Neuronal stem cell (in vitro differentiated cells): ENCODE measurements at regions not wholly inside any gene's neighbourhood (a gene's known extent, or its start where the extent isn't known, plus 50 kb on each side); places are given as distances from the start of the nearest gene placed in this dataset.

ENCODE experiments used
- DNase-seq: peaks from one replicate; pipeline ENCODE4 v3.0.0-alpha.2; 2013; ENCODE audit warnings: low spot score
- H2AFZ ChIP-seq: one replicate; pipeline ENCODE4 v1.6.1; 2013; ENCODE audit warnings: mild to moderate bottlenecking, low read length, inconsistent platforms
- H2AK5ac ChIP-seq: 2 replicates; pipeline ENCODE4 v1.6.1; 2013; ENCODE audit warnings: low read depth, mild to moderate bottlenecking, inconsistent platforms, low read length, moderate library complexity, mixed read lengths
- H2BK120ac ChIP-seq: 2 replicates; pipeline ENCODE4 v1.6.1; 2013; ENCODE audit warnings: low read depth, mild to moderate bottlenecking, inconsistent platforms, low read length, moderate library complexity, mixed read lengths
- H2BK12ac ChIP-seq: one replicate; pipeline ENCODE4 v1.6.1; 2013; ENCODE audit warnings: low read length, inconsistent platforms
- H2BK15ac ChIP-seq: 2 replicates; pipeline ENCODE4 v1.6.1; 2013; ENCODE audit warnings: mild to moderate bottlenecking, low read length, inconsistent platforms, mixed read lengths
- H2BK5ac ChIP-seq: one replicate; pipeline ENCODE4 v1.6.1; 2013; ENCODE audit warnings: inconsistent platforms, mild to moderate bottlenecking, low read length, moderate library complexity
- H3K14ac ChIP-seq: one replicate; pipeline ENCODE4 v1.6.1; 2013; ENCODE audit warnings: low read length, inconsistent platforms
- H3K18ac ChIP-seq: 2 replicates; pipeline ENCODE4 v1.6.1; 2013; ENCODE audit warnings: low read length, inconsistent platforms
- H3K23ac ChIP-seq: 2 replicates; pipeline ENCODE4 v1.6.1; 2013; ENCODE audit warnings: low read depth, mild to moderate bottlenecking, mixed read lengths, low read length, inconsistent platforms; ENCODE audit not compliant: poor library complexity
- H3K27ac ChIP-seq: replicated peaks from 3 replicates; pipeline ENCODE4 v1.5.1; 2013; ENCODE audit warnings: low read length, inconsistent platforms
- H3K27me3 ChIP-seq, 3 experiments: 2 replicates each; pipeline ENCODE4 v1.6.1; 2013; ENCODE audit warnings: low read length in 3 of 3, mild to moderate bottlenecking in 2 of 3, inconsistent platforms in 1 of 3, low read depth in 1 of 3, mixed read lengths in 1 of 3, moderate library complexity in 1 of 3; ENCODE audit not compliant: control insufficient read depth in 3 of 3, insufficient read depth in 3 of 3
- H3K36me3 ChIP-seq, 2 donors: replicated peaks in 1 of 2; 2 replicates each; pipeline ENCODE4 v1.6.1; 2013; ENCODE audit warnings: low read length in 2 of 2; ENCODE audit not compliant: control insufficient read depth in 2 of 2, insufficient read depth in 2 of 2
- H3K4ac ChIP-seq: 2 replicates; pipeline ENCODE4 v1.6.1; 2013; ENCODE audit warnings: inconsistent platforms, mild to moderate bottlenecking, low read length, moderate library complexity
- H3K4me1 ChIP-seq, 2 donors: 1 replicate in 1 of 2; 2 replicates in 1 of 2; pipeline ENCODE4 v1.6.1; 2013; ENCODE audit warnings: low read length in 2 of 2, low read depth in 1 of 2; ENCODE audit not compliant: control insufficient read depth in 2 of 2, insufficient read depth in 1 of 2
- H3K4me2 ChIP-seq: one replicate; pipeline ENCODE4 v1.6.1; 2013; ENCODE audit warnings: mild to moderate bottlenecking, low read length, inconsistent platforms; ENCODE audit not compliant: insufficient read depth, poor library complexity, severe bottlenecking
- H3K4me3 ChIP-seq, 2 donors: 2 replicates each; pipeline ENCODE4 v1.5.1; 2013; ENCODE audit warnings: low read length in 2 of 2, mild to moderate bottlenecking in 2 of 2, inconsistent platforms in 1 of 2, moderate library complexity in 1 of 2
- H3K79me1 ChIP-seq: one replicate; pipeline ENCODE4 v1.6.1; 2013; ENCODE audit warnings: low read depth, mild to moderate bottlenecking, inconsistent platforms, low read length, moderate library complexity
- H3K9ac ChIP-seq: one replicate; pipeline ENCODE4 v1.6.1; 2013; ENCODE audit warnings: mild to moderate bottlenecking, low read depth, low read length, inconsistent platforms; ENCODE audit not compliant: poor library complexity
- H3K9me3 ChIP-seq, 2 donors: replicated peaks in 1 of 2; 2 replicates each; pipeline versions ENCODE3 to v1.6.1; 2013; ENCODE audit warnings: low read length in 2 of 2, mild to moderate bottlenecking in 2 of 2, inconsistent platforms in 1 of 2, low read depth in 1 of 2, mixed read lengths in 1 of 2, moderate library complexity in 1 of 2; ENCODE audit not compliant: control insufficient read depth in 2 of 2, insufficient read depth in 1 of 2
- H4K8ac ChIP-seq: one replicate; pipeline ENCODE4 v1.6.1; 2013; ENCODE audit warnings: low read depth, mild to moderate bottlenecking, inconsistent platforms, low read length, moderate library complexity
- H4K91ac ChIP-seq: one replicate; pipeline ENCODE4 v1.6.1; 2013; ENCODE audit warnings: low read length, low read depth, mild to moderate bottlenecking, inconsistent platforms; ENCODE audit not compliant: poor library complexity
- WGBS, 2 donors: extraction: QIAGEN DNeasy Blood & Tissue Kit; methylation state at CpG; one replicate each; pipeline ENCODE4 v1.1.7; 2013; ENCODE audit warnings: missing lambda C conversion rate in 2 of 2, mixed read lengths in 1 of 2; ENCODE audit not compliant: insufficient read length in 2 of 2, insufficient replicate concordance in 1 of 2; ENCODE audit errors: extremely low coverage in 2 of 2; 5-methylcytosine and 5-hydroxymethylcytosine counted together

GRCh38 chr2:33791625-33792024, 192.5 kb upstream of the FAM98A start:
- H3K79me1 ChIP-seq: no peaks in the 10 kb centered on the region
- no peak overlapping the region for H3K18ac ChIP-seq
- H2AK5ac ChIP-seq: no peak overlapping the region
- no peak overlapping the region for H2BK15ac ChIP-seq
- H3K27me3 ChIP-seq: no peaks in the 10 kb centered on the region
- H2AFZ ChIP-seq: no peak overlapping the region
- WGBS, 2 donors: no CpG with 5 or more reads among the region's 3 CpGs
- no peak overlapping the region for H3K27ac ChIP-seq
- no peak overlapping the region for H3K4ac ChIP-seq
- H3K9me3 ChIP-seq: peaks cover 0 to 1% of the 10 kb centered on the region in 2 donors
- no peak overlapping the region for H2BK12ac ChIP-seq
- H3K4me2 ChIP-seq: no peak overlapping the region
- no peak overlapping the region for H3K9ac ChIP-seq
- H3K4me1 ChIP-seq: no peaks in the 10 kb centered on the region
- H3K14ac ChIP-seq: no peak overlapping the region
- H2BK5ac ChIP-seq: no peak overlapping the region
- H3K4me3 ChIP-seq: no peak overlapping the region
- DNase-seq: no peak
- H3K23ac ChIP-seq: no peak overlapping the region
- H4K91ac ChIP-seq: no peak overlapping the region
- H3K36me3 ChIP-seq: no peaks in the 10 kb centered on the region
- H2BK120ac ChIP-seq: no peak overlapping the region
- no peak overlapping the region for H4K8ac ChIP-seq

- no peak overlapping the region for H3K4me3 ChIP-seq
- no peak overlapping the region for H3K4ac ChIP-seq
- H3K27me3 ChIP-seq: no peaks in the 10 kb centered on the region
- no peak overlapping the region for H4K91ac ChIP-seq
- no peak overlapping the region for H3K14ac ChIP-seq
- H3K23ac ChIP-seq: no peak overlapping the region
- no CpG with 5 or more reads among the region's 1 CpG for WGBS, 2 donors
- no peak overlapping the region for H3K9ac ChIP-seq
- H4K8ac ChIP-seq: no peak overlapping the region
- no peaks in the 10 kb centered on the region for H3K4me1 ChIP-seq
- no peak for DNase-seq
- no peak overlapping the region for H3K4me2 ChIP-seq
- H2AFZ ChIP-seq: no peak overlapping the region
- peaks cover 0 to 1% of the 10 kb centered on the region in 2 donors for H3K9me3 ChIP-seq
- no peak overlapping the region for H2BK12ac ChIP-seq
- H3K18ac ChIP-seq: no peak overlapping the region
- H2AK5ac ChIP-seq: no peak overlapping the region
- no peak overlapping the region for H2BK5ac ChIP-seq
- H3K36me3 ChIP-seq: no peaks in the 10 kb centered on the region
- no peak overlapping the region for H3K27ac ChIP-seq
- no peak overlapping the region for H2BK120ac ChIP-seq
- H3K79me1 ChIP-seq: no peaks in the 10 kb centered on the region
- H2BK15ac ChIP-seq: no peak overlapping the region
These were observed 188.9 kb upstream of the FAM98A start for GRCh38 chr2:33788044-33788443.

GRCh38 chr2:33786881-33787280, 187.8 kb upstream of the FAM98A start:
- no CpG with 5 or more reads among the region's 5 CpGs for WGBS, 2 donors
- Histone ChIP-seq H3K18ac (no peak overlapping the region), H2BK120ac (no peak overlapping the region)

GRCh38 chr2:33785201-33786106, 186.4 kb upstream of the FAM98A start:
- Histone ChIP-seq H2BK15ac (no peak overlapping the region), H3K4me1 (no peaks in the 10 kb centered on the region), H3K4me3 (no peak overlapping the region), H2BK12ac (no peak overlapping the region), H3K18ac (no peak overlapping the region), H2AK5ac (no peak overlapping the region), H3K36me3 (no peaks in the 10 kb centered on the region), H3K4me2 (no peak overlapping the region), H3K27ac (no peak overlapping the region), H4K91ac (no peak overlapping the region), H2AFZ (no peak overlapping the region), H3K23ac (no peak overlapping the region), H3K4ac (no peak overlapping the region), H3K9me3 (no peaks in the 10 kb centered on the region), H3K79me1 (no peaks in the 10 kb centered on the region), H3K27me3 (no peaks in the 10 kb centered on the region), H2BK5ac (no peak overlapping the region), H4K8ac (no peak overlapping the region), H3K14ac (no peak overlapping the region), H3K9ac (no peak overlapping the region), H2BK120ac (no peak overlapping the region)
- WGBS, 2 donors: no CpG with 5 or more reads among the region's 4 CpGs
- no peak for DNase-seq

More at GRCh38 chr2:33786881-33787280, 187.8 kb upstream of the FAM98A start:
- Histone ChIP-seq H2BK12ac (no peak overlapping the region), H3K27ac (no peak overlapping the region), H3K36me3 (no peaks in the 10 kb centered on the region), H3K14ac (no peak overlapping the region), H3K4me2 (no peak overlapping the region), H3K4ac (no peak overlapping the region), H3K79me1 (no peaks in the 10 kb centered on the region), H3K9me3 (peaks cover 0 to 1% of the 10 kb centered on the region in 2 donors), H3K27me3 (no peaks in the 10 kb centered on the region), H3K4me1 (no peaks in the 10 kb centered on the region), H2BK5ac (no peak overlapping the region), H3K4me3 (no peak overlapping the region), H3K9ac (no peak overlapping the region), H2AFZ (no peak overlapping the region), H2AK5ac (no peak overlapping the region), H4K8ac (no peak overlapping the region), H4K91ac (no peak overlapping the region), H3K23ac (no peak overlapping the region), H2BK15ac (no peak overlapping the region)
- DNase-seq: no peak
